Rectal smooth muscle tissue (tissue), 1 donor: ENCODE measurements at regions not wholly inside any gene's neighbourhood (a gene's known extent, or its start where the extent isn't known, plus 50 kb on each side); places are given as distances from the start of the nearest gene placed in this dataset.
"Not testable (repeated sequence)": the region's sequence is repeated elsewhere in the genome, so short reads cannot be mapped to it uniquely, and the experiment has no call there.

Experiments
- H3K27ac ChIP-seq: one replicate; pipeline ENCODE4 v1.7.0; 2013; ENCODE audit warnings: low read depth, low read length, inconsistent platforms
- H3K27me3 ChIP-seq: one replicate; pipeline ENCODE4 v1.7.0; 2013; ENCODE audit warnings: low read length; ENCODE audit not compliant: control insufficient read depth, insufficient read depth
- H3K36me3 ChIP-seq: one replicate; pipeline ENCODE4 v1.7.0; 2013; ENCODE audit warnings: low read length; ENCODE audit not compliant: control insufficient read depth, insufficient read depth
- H3K4me1 ChIP-seq: one replicate; pipeline ENCODE4 v1.7.0; 2013; ENCODE audit warnings: low read length; ENCODE audit not compliant: control insufficient read depth, insufficient read depth
- H3K4me3 ChIP-seq: one replicate; pipeline ENCODE4 v1.7.0; 2013; ENCODE audit warnings: low read length
- H3K9ac ChIP-seq: one replicate; pipeline ENCODE4 v1.7.0; 2013; ENCODE audit warnings: low read length

GRCh38 chr6:167235005-167235404 lies 56.1 kb upstream of the UNC93A start:
- Histone ChIP-seq H3K4me3 (no peak overlapping the region), H3K36me3 (no peaks in the 10 kb centered on the region), H3K27me3 (no peaks in the 10 kb centered on the region)

GRCh38 chr6:167235421-167236238 lies 55.5 kb upstream of the UNC93A start:
- H3K27ac ChIP-seq: no peak overlapping the region
- no peak overlapping the region for H3K4me3 ChIP-seq
- no peaks in the 10 kb centered on the region for H3K4me1 ChIP-seq
- no peak overlapping the region for H3K9ac ChIP-seq
- no peaks in the 10 kb centered on the region for H3K36me3 ChIP-seq
- no peaks in the 10 kb centered on the region for H3K27me3 ChIP-seq

More at GRCh38 chr6:167235005-167235404, 56.1 kb upstream of the UNC93A start:
- H3K9ac ChIP-seq: no peak overlapping the region
- H3K4me1 ChIP-seq: no peaks in the 10 kb centered on the region
- no peak overlapping the region for H3K27ac ChIP-seq

DNA sequence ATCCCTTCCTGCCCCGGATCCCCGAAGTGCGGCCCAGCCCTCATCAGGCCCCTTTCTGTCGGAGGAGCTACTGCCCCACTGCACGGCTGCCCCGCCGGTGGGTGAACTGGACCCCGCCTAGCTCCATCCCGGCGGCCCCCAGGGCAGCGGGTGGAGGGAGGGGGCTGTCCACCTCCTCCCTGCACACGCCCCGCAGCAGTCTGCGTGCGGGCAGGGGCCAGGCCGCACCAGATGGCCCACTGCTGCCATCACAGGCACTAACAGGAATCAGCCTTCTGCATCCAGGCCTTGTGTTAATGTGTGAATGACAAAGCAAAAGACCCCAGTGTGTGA lies 54.9 kb upstream of the UNC93A start:
- Histone ChIP-seq H3K9ac (no peak overlapping the region), H3K27ac (no peak overlapping the region), H3K27me3 (no peaks in the 10 kb centered on the region), H3K4me1 (no peaks in the 10 kb centered on the region), H3K36me3 (no peaks in the 10 kb centered on the region), H3K4me3 (no peak overlapping the region)

DNA sequence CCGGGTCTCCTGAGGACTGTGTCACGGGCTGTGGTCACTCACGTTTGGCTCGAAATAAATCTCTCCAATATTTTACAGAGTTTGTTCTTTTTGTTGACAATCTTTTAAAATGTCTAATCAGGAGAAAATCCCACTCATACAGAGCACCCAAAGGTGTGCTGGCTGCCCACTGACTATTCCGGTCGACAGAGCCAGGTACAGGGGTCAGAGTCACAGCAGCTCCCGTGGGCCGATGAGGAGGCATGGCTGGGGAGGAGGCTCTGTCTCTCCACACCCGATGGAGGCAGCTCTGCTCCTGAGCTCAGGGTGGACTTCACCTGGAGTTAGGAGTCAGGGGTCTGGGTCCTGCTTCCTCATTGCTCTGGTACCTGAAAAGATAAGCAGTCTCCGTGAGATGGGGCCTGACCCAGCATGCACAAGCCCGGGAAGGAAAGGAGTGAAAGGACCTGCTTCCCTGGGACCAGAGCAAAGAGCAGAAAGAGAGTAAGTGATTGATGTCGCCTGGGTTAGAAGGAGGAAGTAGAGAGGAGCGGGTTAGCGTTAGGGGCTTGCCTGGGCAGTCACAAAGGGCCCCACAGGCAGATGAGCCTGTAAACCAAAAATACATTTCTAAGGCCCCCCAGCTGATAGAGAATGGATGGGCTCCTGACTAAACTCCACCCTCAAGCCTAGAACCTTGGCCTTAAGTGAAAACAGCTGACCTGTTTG lies 53.5 kb upstream of the UNC93A start:
- Histone ChIP-seq H3K4me3 (no peak overlapping the region), H3K27me3 (no peaks in the 10 kb centered on the region), H3K4me1 (no peaks in the 10 kb centered on the region)

GRCh38 chr6:167238146-167238693 lies 52.9 kb upstream of the UNC93A start:
- no peak overlapping the region for H3K4me3 ChIP-seq
- no peaks in the 10 kb centered on the region for H3K27me3 ChIP-seq
- no peaks in the 10 kb centered on the region for H3K36me3 ChIP-seq
- H3K9ac ChIP-seq: no peak overlapping the region
- no peak overlapping the region for H3K27ac ChIP-seq
- no peaks in the 10 kb centered on the region for H3K4me1 ChIP-seq

More for the DNA sequence above, 53.5 kb upstream of the UNC93A start:
- no peak overlapping the region for H3K27ac ChIP-seq
- no peak overlapping the region for H3K9ac ChIP-seq
- no peaks in the 10 kb centered on the region for H3K36me3 ChIP-seq

DNA sequence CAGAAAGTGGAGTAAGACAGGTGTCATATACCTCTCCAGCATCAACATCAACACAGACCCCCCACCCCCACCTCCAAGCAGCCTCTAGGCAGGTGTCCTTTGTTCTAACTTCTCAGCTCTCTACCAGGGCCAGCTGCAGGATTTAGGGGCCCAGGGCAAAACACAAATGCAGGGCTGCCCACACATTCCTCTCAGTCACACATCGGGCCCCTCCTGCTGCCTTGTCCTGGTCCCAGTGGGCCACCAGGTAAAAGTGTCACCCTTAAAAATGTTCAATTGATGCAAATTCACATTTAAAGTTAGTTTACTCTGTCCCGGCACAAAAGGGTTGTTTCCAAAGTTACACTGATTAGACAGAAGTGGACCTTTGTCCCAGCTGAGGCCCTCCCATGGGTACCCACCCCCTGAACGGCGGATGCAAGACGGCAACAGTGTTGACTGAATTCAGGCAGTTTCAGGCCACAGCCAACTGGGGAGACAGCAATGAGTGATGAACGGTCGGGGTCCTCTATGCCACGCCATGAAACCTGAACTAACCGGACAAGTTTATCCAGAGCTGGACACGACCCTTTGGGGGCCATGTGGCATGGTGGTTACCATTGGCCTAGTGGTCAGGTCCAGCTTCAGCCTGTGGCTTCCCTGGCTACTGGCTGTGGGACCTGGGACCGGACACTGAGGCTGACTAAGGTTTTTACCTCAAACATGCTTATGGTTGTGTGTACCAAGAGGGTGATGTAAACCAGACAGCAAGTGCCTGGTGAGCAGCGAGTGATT lies 52.2 kb upstream of the UNC93A start:
- H3K4me1 ChIP-seq: no peaks in the 10 kb centered on the region
- no peaks in the 10 kb centered on the region for H3K27me3 ChIP-seq
- no peak overlapping the region for H3K27ac ChIP-seq
- no peak overlapping the region for H3K4me3 ChIP-seq
- no peak overlapping the region for H3K9ac ChIP-seq
- H3K36me3 ChIP-seq: no peaks in the 10 kb centered on the region

DNA sequence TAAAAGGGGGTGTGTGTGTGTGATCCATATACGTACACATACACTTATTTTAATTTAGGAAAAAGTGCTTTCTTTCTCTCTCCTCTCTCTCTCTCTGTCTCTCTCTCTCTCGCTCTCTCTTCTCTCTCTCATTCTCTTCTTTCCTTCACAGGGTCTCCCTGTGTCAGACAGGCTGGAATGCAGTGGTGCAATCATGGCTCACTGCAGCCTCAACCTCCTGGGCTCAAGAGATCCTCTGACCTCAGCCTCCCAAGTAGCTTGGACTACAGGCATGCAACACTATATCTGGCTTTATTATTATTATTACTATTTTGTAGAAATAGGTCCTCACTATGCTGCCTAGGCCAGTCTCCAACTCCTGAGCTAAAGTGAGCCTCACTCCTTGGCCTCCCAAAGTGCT lies 51.6 kb upstream of the UNC93A start:
- H3K27me3 ChIP-seq, H3K4me3 ChIP-seq, H3K36me3 ChIP-seq, H3K4me1 ChIP-seq, H3K27ac ChIP-seq, H3K9ac ChIP-seq: not testable (repeated sequence)

DNA sequence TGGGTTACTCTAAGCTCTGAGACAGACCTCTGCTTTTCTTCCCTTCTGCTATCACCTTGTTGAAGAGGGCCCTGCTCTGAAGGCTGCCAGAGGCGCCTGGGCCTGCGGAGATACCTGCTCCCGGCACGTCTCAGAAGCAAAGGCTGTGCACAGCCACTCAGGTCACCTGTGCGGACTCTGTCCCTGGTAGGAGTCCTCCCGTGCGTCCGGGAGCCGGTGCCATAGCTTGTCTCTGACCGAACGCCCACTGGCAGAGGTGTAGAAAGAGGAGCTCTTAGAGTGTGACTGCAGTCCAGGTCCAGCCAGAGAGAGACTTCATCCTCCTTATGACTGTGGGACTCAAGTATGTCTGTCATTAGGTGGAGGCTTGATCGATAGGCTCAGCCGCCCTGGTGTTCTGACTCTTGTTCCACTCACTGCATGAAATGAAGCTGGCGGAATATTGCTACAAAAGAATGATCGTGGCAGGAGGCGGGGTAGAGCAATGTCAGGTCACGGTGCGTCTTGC lies 51.0 kb upstream of the UNC93A start:
- no peaks in the 10 kb centered on the region for H3K36me3 ChIP-seq

More for the DNA sequence above, 51.0 kb upstream of the UNC93A start:
- Histone ChIP-seq H3K4me1 (no peaks in the 10 kb centered on the region), H3K27ac (no peak overlapping the region), H3K4me3 (no peak overlapping the region), H3K27me3 (no peaks in the 10 kb centered on the region), H3K9ac (no peak overlapping the region)
